Subcutaneous abdominal adipose tissue (tissue), 5 donors: ENCODE measurements at regions not wholly inside any gene's neighbourhood (a gene's known extent, or its start where the extent isn't known, plus 50 kb on each side); places are given as distances from the start of the nearest gene placed in this dataset.
"Not testable (repeated sequence)": the region's sequence is repeated elsewhere in the genome, so short reads cannot be mapped to it uniquely, and the experiment has no call there.

ENCODE experiments used
- H3K27ac ChIP-seq: one replicate; pipeline ENCODE4 v1.7.0; 2013; ENCODE audit warnings: low read depth, mild to moderate bottlenecking, inconsistent platforms, low read length, moderate library complexity
- H3K27me3 ChIP-seq, 5 donors: one replicate each; pipeline ENCODE4 v1.7.0; 2013; ENCODE audit warnings: low read length in 5 of 5, inconsistent platforms in 1 of 5; ENCODE audit not compliant: control insufficient read depth in 5 of 5, insufficient read depth in 4 of 5
- H3K36me3 ChIP-seq, 5 donors: one replicate each; pipeline ENCODE4 v1.7.0; 2013; ENCODE audit warnings: low read length in 5 of 5; ENCODE audit not compliant: control insufficient read depth in 5 of 5, insufficient read depth in 5 of 5
- H3K4me1 ChIP-seq, 5 donors: one replicate each; pipeline ENCODE4 v1.7.0; 2013; ENCODE audit warnings: low read length in 5 of 5, mild to moderate bottlenecking in 3 of 5, moderate library complexity in 1 of 5; ENCODE audit not compliant: control insufficient read depth in 5 of 5, insufficient read depth in 5 of 5
- H3K4me3 ChIP-seq, 5 donors: one replicate each; pipeline ENCODE4 v1.7.0; 2013; ENCODE audit warnings: low read length in 5 of 5, low read depth in 1 of 5
- H3K9ac ChIP-seq, 5 donors: one replicate each; pipeline ENCODE4 v1.7.0; 2013; ENCODE audit warnings: low read length in 5 of 5, mild to moderate bottlenecking in 4 of 5, moderate library complexity in 3 of 5
- H3K9me3 ChIP-seq, 5 donors: one replicate each; pipeline ENCODE4 v1.7.0; 2013; ENCODE audit warnings: low read length in 5 of 5; ENCODE audit not compliant: control insufficient read depth in 5 of 5
- donor health status: healthy.
- donor health status: healthy.
- donor health status: healthy.
- donor health status: healthy.
- donor health status: healthy.

GRCh38 chr12:82300611-82301010, 57.6 kb downstream of the CCDC59 start:
- Histone ChIP-seq H3K9ac (no peak overlapping the region), H3K4me1 (no peaks in the 10 kb centered on the region), H3K27ac (no peak overlapping the region), H3K36me3 (no peaks in the 10 kb centered on the region), H3K4me3 (no peak overlapping the region), H3K9me3 (no peaks in the 10 kb centered on the region), H3K27me3 (no peaks in the 10 kb centered on the region)

- Histone ChIP-seq H3K9ac (no peak overlapping the region), H3K27me3 (no peaks in the 10 kb centered on the region), H3K9me3 (no peaks in the 10 kb centered on the region), H3K4me3 (no peak overlapping the region), H3K36me3 (no peaks in the 10 kb centered on the region), H3K27ac (no peak overlapping the region), H3K4me1 (no peaks in the 10 kb centered on the region)
These were observed 58.7 kb downstream of the CCDC59 start for GRCh38 chr12:82299319-82300025.

GRCh38 chr12:82290415-82290814, 67.8 kb downstream of the CCDC59 start:
- no peaks in the 10 kb centered on the region for H3K36me3 ChIP-seq
- no peaks in the 10 kb centered on the region for H3K9me3 ChIP-seq
- no peak overlapping the region for H3K9ac ChIP-seq
- no peaks in the 10 kb centered on the region for H3K4me1 ChIP-seq
- no peaks in the 10 kb centered on the region for H3K27me3 ChIP-seq
- no peak overlapping the region for H3K27ac ChIP-seq
- no peak overlapping the region for H3K4me3 ChIP-seq

- not testable (repeated sequence) for H3K9ac ChIP-seq, H3K4me1 ChIP-seq, H3K27ac ChIP-seq, H3K27me3 ChIP-seq, H3K4me3 ChIP-seq, H3K36me3 ChIP-seq, H3K9me3 ChIP-seq
These were observed 76.9 kb downstream of the CCDC59 start for GRCh38 chr12:82281335-82281734.

GRCh38 chr12:82279536-82280058, 78.6 kb downstream of the CCDC59 start:
- no peak overlapping the region for H3K4me3 ChIP-seq
- H3K4me1 ChIP-seq = no peaks in the 10 kb centered on the region
- H3K9ac ChIP-seq = no peak overlapping the region
- H3K9me3 ChIP-seq = peaks cover 0 to 4% (median 0%) of the 10 kb centered on the region in 5 donors
- no peak overlapping the region for H3K27ac ChIP-seq
- no peaks in the 10 kb centered on the region for H3K27me3 ChIP-seq
- no peaks in the 10 kb centered on the region for H3K36me3 ChIP-seq

- H3K9ac ChIP-seq = no peak overlapping the region
- H3K27me3 ChIP-seq = no peaks in the 10 kb centered on the region
- H3K36me3 ChIP-seq = no peaks in the 10 kb centered on the region
- H3K4me3 ChIP-seq = no peak overlapping the region
- no peak overlapping the region for H3K27ac ChIP-seq
- H3K9me3 ChIP-seq = peaks cover 0 to 4% (median 0%) of the 10 kb centered on the region in 5 donors
- no peaks in the 10 kb centered on the region for H3K4me1 ChIP-seq
These were observed 80.6 kb downstream of the CCDC59 start for GRCh38 chr12:82277582-82277981.

GRCh38 chr12:82242729-82243128, 115.5 kb downstream of the CCDC59 start:
- Histone ChIP-seq H3K4me3 (no peak overlapping the region), H3K27ac (no peak overlapping the region), H3K36me3 (no peaks in the 10 kb centered on the region), H3K4me1 (no peaks in the 10 kb centered on the region), H3K27me3 (no peaks in the 10 kb centered on the region), H3K9me3 (peaks cover 0 to 5% (median 2%) of the 10 kb centered on the region in 5 donors), H3K9ac (no peak overlapping the region)

- H3K9ac ChIP-seq = no peak overlapping the region
- H3K9me3 ChIP-seq = no peaks in the 10 kb centered on the region
- no peaks in the 10 kb centered on the region for H3K27me3 ChIP-seq
- H3K27ac ChIP-seq = no peak overlapping the region
- H3K4me1 ChIP-seq = no peaks in the 10 kb centered on the region
- H3K36me3 ChIP-seq = no peaks in the 10 kb centered on the region
- H3K4me3 ChIP-seq = no peak overlapping the region
These were observed 132.3 kb downstream of the CCDC59 start for GRCh38 chr12:82225871-82226270.

GRCh38 chr12:82223426-82223825, 134.8 kb downstream of the CCDC59 start:
- no peaks in the 10 kb centered on the region for H3K9me3 ChIP-seq
- H3K36me3 ChIP-seq = no peaks in the 10 kb centered on the region
- H3K9ac ChIP-seq = no peak overlapping the region
- H3K27ac ChIP-seq = no peak overlapping the region
- no peak overlapping the region for H3K4me3 ChIP-seq
- H3K4me1 ChIP-seq = no peaks in the 10 kb centered on the region
- no peaks in the 10 kb centered on the region for H3K27me3 ChIP-seq

GRCh38 chr12:82216475-82216874, 141.7 kb downstream of the CCDC59 start:
- Histone ChIP-seq H3K4me1 (no peaks in the 10 kb centered on the region), H3K27me3 (no peaks in the 10 kb centered on the region), H3K4me3 (no peak overlapping the region), H3K9ac (no peak overlapping the region), H3K27ac (no peak overlapping the region), H3K9me3 (peaks cover 0 to 14% (median 3%) of the 10 kb centered on the region in 5 donors), H3K36me3 (no peaks in the 10 kb centered on the region)
